GM19239 (cell line): ENCODE measurements at regions not wholly inside any gene's neighbourhood (a gene's known extent, or its start where the extent isn't known, plus 50 kb on each side); places are given as distances from the start of the nearest gene placed in this dataset.

Experiments used
- DNase-seq: peaks from one replicate; pipeline ENCODE4 v3.0.0; 2011; ENCODE audit warnings: low spot score; ENCODE audit not compliant: insufficient read length
- FAIRE-seq: peaks from 2 replicates; lab custom pipeline; 2011; peaks lifted over from hg19 to GRCh38; lab: Jason Lieb, UNC

DNA sequence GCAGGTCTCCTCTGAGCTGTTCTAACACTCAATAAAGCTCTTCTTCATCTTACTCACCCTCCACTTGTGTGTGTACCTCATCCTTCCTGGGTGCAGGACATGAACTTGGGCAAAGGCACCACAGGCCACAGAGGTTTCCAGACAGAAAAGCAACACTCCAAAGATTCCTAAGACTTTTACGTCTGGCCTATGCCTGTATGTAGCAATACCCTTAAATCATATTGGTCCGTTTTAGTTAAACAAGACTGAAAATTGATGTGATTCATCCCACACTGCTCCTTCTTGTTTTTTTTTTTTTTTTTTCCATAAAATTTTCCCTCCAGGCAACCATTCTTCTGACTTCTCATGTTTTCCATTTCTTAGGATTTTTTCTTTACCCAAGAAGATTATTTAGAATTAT, 404.3 kb downstream of the PID1 start:
- no peak for DNase-seq
- no peak for FAIRE-seq

DNA sequence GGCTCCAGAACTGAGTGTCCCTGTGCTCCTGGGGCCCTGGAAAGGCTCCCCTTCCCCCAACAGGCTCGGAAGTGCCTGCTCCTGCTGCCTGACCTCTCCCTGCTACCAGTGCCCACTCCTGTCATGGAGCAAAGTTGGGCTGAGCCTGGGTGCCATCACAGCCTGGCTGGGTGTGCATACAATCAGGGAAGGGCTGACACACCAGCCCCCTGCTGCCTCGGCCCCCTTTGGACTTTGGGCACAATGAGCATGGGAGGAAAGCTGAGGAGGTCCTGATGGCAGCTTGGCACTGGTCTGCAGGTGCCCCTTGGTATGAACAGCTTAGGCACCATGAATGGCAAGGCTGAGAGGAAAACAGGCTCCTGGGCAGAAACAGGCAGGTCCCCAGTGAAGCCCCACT, 405.0 kb downstream of the PID1 start:
- no peak for DNase-seq
- FAIRE-seq, result no peak

DNA sequence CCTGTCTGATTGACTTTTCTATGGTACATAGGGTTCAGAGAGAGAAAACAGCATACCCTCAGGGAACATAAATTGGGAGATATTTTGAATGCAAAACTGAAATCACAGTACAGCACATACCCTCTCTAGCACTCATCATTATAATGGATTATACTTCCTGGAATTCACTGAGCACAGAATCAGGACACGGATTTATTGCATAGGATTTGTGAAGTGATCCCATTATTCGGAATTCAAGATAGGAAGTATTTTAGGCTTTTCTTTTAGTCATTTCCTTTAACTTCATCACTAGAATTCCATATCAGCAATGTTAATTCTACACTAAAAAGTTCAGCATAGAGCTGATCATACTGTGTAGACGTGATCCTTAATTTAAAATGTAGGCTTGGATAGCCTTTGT, 407.0 kb downstream of the PID1 start:
- DNase-seq (no peak), FAIRE-seq (no peak)

DNA sequence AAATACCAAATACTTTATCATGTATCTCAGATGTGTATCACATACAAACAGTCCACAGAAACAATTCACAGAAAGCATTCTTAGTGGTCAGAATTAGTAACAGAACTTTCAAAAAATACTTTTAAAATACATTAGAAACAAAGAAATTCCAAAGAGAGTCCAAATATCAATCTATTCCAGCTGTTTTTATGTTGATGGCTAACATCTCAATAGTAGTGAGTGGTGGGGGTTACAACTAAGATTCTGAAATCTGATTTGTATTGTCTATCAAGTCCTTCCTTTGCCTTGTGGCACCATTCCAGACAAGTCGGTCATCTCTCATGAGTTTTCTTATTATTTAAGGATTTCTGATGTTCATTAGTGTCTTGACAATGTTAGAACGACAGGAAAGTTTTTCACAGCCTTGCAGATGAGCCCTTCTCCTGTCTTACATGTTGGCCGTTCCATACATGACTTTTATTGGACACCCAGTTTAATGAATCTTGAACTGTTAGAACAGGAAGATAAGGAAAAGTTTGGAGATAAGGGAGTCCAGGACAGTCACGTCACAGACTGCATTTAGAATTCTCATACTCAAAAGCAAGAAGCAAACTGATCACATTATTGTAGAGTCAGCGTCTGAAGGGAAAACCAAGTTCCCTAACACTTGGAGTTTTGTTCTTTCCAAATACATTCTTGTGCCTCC, 410.3 kb downstream of the PID1 start:
- FAIRE-seq, result no peak
- DNase-seq, result no peak

DNA sequence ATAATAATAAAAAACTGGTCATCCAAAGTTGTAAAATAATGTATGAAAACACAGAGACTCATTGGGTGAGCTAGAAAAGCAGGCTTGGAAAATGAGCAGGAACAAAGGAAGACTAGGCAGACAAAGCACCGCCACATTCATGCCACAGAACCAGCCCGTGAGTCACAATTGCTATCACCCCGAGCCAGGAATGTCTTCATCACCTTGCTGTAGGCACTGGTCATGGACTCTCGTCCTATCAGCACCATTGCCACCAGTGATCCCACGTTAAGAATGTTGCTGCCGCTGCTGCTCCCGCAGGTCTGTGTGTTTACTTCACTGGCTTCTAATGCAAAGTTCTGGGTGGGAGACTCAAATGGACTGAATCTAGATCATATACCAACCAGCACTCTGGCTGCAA, 417.9 kb downstream of the PID1 start:
- FAIRE-seq, result no peak
- no peak for DNase-seq

DNA sequence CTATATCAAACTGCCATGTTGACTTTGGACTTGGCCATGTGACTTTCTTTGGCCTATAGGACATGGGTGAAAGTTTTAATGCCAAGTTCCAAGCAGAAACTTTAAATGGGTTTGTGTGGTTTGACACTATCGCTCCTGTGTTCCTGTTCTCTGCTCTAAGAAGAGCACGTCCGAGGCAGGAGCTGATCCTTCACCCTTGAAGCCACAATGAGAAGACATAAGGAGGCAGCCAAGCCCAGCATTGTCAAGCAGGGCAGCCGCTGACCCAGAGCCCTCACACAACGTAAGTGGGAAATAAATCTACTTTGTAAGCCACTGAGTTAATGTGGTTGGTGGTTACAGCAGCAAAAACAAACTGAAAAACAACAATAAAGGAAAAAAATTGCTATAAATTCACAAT, 422.4 kb downstream of the PID1 start:
- DNase-seq, result no peak
- no peak for FAIRE-seq

DNA sequence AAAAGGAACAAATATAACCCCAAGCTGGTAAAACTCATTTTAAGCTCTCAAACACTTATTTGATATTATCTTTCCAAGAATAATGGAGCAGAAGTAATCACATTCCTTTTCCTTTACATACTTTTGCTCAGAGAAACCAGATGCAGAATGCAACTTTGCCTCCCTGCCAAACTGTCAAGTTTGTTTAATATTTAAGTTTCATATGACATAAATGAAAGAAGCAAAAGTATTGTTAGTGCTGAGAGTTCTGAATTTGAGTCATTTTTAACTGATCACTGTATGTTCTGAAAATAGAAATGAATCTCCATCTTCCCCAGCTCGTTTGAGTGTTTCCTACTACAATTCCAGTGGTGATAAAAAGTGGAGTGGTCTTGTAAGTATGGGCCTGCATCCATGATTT, 423.4 kb downstream of the PID1 start:
- no peak for FAIRE-seq
- no peak for DNase-seq

DNA sequence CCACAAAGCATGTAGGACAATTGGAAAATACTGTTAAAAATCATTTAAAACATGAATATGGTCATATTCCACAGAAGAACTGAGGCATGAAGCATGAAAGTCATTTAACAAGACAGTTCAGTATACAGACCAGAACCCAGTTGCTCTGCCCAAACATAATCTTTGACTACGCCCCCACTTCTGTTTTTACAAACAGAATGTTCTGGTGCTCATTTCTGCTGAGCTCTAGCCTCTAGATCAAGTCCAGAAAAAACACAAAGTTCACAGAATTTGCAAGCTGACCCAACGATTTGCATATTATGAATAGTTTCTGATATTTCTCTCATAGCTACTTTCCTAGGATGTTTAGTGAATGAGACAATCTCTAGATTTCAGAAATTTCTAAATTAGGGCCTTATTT, 424.9 kb downstream of the PID1 start:
- DNase-seq, result no peak
- no peak for FAIRE-seq

DNA sequence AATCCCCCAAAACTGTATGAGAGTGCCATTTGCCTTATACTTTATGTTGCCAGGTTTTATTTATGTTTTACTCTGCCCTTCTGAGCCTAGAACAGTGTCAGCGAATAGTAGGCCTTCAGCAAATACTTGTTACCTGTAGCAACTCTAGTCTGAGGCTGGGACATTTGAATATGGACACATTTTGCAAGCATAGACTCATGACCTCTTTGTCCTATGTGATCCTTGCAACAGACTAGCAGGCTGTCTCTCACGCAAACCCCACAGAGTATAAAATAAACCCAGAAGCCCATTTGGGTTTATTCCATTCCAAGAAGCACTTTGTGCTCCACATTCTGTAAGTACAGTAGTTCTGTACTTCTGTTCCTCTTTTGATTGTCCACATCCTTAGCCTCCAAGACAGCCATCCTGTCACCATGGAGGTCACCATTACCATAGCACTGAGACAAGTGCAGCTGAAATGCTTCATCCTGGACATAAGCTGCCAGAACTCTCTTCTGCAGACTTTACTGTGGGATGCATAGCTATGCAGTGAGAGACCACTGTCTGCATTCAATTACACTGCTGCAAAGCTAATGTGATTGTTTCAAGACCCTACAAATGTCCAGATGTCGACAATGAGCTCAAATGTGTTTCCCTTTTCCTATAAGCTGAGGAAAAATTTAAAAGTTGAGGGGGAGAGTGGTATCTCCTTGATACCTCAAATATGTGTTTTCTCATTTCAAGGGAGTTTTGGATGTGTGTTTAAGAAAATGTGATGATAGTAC, 425.7 kb downstream of the PID1 start:
- FAIRE-seq, result no peak

DNA sequence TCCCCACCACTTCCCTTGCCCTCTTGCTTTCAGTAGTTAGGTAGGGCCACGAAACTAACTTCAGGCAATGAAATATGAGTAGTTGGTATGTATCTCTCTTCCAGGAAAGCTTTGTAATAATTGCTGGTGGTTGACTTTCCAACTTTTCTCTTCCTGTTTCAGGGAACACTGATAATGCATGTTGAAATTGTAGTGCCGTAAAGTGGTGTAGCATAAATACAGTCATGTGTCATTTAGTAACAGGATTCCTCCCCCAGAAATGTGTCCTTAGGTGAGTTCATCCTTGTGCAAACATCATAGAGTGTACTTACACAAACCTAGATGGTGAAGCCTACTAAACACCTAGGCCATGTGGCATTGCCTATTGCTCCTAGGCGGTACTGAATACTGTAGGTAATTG, 429.2 kb downstream of the PID1 start:
- DNase-seq (no peak), FAIRE-seq (no peak)

More for the DNA sequence above, 425.7 kb downstream of the PID1 start:
- no peak for DNase-seq

DNA sequence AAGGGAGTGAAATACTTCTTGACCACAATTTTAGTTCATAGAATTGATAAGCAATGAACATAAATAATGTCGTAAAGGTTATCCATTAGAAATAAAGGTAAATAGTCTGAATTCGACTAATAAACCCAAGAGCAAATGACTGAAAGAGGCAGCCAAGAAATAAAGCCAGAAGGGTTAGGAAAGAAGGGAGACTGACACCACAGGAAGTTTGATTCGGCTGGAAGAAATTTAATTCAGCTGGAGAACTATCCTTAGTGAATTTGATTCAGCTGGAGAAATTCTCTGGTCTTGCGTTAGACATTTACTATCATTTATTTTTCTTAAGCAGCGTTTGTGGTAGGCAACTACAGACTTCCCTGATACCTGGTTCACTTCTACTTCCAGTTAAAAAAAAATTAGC, 429.6 kb downstream of the PID1 start:
- DNase-seq (no peak), FAIRE-seq (no peak)

DNA sequence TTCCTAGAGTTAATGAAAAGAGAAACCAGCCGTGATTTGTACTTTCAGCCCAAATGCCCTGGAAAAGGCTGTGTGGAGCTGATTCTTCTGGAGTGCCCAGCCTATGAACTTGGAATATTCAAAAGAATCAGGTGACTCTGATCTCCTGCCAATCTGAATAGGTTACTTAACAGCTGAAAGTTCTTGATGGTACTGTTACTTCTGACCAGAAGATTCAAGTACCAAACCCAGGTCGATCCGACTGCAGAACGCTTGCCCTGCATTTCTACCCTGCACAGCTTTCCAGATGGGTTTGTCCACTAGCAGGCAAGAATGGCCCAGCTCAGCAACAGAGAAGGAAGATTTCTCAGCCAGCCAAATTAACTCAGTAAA, 430.4 kb downstream of the PID1 start:
- FAIRE-seq, result no peak
- DNase-seq, result no peak

DNA sequence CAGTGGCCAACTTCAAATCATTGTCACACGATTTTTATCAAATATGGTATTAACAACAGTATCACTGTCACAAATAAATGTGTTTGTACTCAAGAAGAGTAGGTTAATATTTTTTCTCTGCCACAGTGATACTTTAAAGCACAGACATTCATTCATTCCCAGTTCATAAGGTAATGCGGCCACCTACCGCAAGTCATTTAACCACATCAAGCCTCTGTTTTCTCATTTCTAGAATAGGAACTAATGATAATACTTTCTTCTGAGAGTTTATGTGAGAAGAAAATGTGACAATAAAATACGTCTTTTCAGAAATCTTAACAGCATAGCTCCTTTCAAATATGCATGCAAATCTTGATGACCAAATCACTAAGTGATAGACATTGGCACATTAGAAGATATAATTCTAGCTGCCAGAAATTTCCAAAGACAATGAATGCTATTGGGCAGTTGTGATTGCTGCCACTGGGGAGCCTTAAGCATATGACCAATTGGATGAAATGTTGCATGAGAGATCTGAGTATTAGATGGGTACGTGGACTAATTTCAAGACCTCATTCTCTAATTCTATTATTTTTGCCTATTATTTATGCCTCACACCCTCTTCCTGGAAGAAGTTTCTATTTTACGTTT, 430.9 kb downstream of the PID1 start:
- FAIRE-seq (no peak), DNase-seq (no peak)

DNA sequence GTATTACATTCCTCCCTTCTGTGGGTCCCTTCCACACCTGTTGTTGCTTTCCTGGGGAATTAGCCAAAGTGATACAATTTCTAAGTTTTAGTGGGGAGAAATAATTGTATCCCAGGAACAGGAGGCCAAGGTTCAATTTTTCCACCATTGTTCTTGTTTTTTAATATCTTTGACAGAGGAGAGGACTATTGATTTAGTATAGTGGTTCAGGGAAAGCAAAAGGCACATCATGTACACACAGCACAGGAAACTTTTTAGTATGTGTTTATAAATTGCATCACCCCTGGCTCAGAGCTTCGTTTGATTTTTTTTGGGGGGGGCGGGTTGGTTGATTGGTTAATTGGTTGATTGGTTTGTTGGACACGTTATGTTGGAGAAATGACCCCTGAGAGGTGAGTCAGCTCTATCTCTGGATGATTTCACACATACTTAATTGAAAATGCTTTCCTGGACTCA, 431.6 kb downstream of the PID1 start:
- DNase-seq, result no peak
- no peak for FAIRE-seq

DNA sequence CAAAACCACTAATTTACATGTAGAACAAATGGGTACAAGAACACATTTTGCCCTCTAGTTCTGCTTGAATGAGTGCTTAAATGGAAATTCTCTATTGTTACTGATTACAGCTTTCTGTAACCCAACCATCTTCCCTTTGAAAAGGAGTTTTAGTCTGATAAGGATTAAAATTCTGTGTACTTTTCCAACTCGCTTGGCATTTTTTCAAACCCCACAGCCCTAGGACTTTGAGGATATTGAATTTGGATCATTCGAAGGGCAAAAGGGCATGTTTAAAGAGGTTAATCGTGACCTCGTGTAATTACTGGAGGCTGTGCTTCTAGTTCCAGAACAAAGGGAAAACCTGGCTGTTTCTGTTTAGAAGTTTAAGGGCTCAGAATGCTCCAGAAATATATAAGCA, 432.3 kb downstream of the PID1 start:
- FAIRE-seq, result no peak
- DNase-seq, result no peak

DNA sequence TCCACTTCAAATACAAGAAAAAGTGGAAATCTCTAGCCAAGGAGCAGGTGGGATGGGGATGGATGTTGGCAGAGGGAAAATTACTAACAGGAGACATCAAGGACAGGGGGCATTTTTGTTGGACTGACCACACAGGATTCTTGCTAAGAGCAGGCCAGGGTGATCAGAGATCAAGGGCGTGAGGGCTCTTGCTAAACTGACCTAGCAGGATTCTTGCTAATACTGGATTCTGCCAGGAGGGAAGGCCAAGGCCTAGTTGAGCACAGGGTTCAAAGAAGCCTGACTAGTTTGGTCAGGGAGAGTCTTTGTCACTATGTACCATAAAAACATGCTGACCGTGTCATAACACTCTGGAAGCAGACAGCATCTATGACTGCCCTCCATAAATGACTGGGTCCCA, 442.7 kb downstream of the PID1 start:
- no peak for FAIRE-seq
- DNase-seq, result no peak

DNA sequence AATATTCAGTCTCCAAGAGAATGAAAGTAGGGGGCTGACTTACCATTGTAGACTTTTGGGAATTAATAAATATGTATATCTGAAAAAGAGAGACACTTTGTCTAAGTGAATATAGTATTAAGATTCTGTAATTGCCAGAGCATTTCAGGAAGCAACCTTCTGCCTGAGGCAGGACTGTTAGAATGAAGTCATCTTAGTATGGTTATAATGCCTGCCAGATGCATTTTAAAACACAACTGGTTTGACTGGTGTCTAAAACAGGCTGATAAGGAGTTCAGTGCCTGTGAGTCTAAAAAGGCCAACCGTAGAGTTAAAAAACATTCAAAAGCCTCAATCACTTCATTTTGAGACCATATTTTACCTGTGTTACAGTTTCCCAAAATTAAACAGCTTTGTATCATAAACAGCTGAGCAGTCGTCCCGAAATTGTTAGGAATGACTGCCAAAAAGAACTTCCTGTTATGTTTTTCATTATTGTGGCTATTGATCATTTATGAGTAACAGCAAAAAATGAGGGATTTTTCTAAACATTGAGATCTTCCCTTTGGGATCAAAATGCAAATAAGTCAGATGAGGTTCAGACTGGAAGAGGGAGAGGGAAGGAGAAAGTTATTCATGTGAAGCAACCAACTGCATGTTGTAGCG, 443.9 kb downstream of the PID1 start:
- FAIRE-seq (no peak), DNase-seq (no peak)

DNA sequence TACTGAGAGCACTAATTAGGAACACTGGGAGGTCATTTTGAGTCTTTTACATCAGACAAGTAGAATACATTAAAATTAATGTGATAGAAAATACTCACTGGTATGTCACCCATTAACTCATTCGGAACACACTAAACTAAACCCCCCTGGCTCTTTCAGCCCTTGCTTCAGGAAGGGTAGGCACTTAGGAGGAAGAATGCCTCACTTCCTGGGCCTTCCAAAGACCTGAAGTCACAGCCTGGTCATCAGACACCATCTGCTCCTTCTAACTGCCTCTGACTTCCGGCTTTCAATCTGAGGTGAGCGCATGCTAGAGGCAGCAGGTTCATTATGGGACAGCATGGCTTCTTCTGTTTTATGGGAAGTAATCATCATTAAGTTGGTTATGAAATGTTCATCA, 451.4 kb downstream of the PID1 start:
- no peak for FAIRE-seq
- DNase-seq, result no peak

DNA sequence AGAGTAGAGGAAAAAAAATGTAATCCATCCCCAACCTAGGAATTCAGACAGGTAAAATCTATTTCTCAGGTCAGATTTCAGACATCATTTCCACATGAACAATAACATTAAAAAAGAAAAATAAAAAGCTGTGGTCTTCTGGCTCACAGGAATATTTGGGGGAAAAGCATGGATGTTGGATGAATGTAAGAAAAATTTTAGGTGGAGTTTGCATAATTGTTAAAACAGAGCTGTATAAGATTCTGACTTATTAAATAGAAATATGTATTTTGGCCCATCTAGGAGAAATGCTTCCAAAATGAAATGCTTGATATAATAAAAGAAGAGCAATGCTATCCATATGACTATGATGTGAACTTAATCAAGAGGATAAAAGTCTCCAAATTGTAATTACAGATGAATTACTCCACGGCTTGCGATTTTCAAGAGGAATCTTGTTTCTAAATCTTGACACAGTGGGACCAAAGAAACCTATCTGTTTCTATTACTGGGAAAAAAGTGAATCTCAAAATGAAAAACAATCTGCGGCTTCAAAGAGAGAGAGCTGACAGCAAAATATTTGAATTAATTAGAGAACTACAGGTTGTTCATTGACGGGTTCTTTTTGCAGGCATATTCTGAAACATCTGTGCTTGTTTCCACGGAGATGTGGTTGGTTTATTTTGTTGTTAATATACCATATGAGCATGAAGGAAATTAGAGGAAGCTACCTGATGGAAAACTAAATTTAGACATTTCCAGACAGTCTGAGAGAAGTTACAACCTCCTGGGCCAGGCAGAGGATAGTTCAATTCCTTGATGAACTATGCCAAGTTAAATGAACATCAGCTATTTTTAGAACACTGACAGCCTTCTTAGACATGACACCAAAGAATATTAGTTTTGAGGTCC, 468.7 kb downstream of the PID1 start:
- FAIRE-seq (no peak), DNase-seq (no peak)

DNA sequence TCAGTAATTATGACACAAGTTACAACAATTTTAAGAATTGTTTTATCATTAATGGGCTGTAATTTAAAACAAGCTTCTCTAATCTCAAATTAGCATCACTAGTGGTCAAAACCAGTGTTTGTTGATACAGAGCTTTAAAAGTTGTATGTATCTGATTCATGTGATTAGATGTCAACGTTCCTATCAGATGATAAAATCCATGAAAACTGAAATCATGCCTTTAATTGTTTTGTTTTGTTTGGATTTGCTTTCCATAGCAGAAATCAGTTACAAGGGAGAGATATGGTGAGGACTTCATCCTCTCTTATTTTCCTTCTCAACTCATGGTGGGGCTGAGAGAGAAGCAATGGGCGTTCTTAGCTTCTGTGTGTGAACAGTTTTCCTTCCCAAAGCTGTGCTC, 469.6 kb downstream of the PID1 start:
- DNase-seq (no peak), FAIRE-seq (no peak)
